H1 (cell line): ENCODE measurements at regions not wholly inside any gene's neighbourhood (a gene's known extent, or its start where the extent isn't known, plus 50 kb on each side); places are given as distances from the start of the nearest gene placed in this dataset.

Experiments used
- CTCF ChIA-PET: fragments of 300-600 bp; sonication (Branson Sonifier 250); formaldehyde crosslinking; loops from one replicate; lab custom pipeline; 2021; ENCODE audit not compliant: partially characterized antibody; lab: Charles Lee
- POLR2A ChIA-PET: fragments of 300-600 bp; sonication (Branson Sonifier 250); formaldehyde crosslinking; loops from one replicate; lab custom pipeline; 2021; ENCODE audit warnings: inconsistent platforms; ENCODE audit not compliant: partially characterized antibody; lab: Charles Lee
- DNase-seq, 2 experiments: peaks; one replicate each; pipeline versions ENCODE4 v3.0.0 to v3.0.0-alpha.2; 2010 to 2022; ENCODE audit warnings: low spot score in 2 of 2, low read depth in 1 of 2, mixed read lengths in 1 of 2
- FAIRE-seq: peaks from 2 replicates; lab custom pipeline; 2011; peaks lifted over from hg19 to GRCh38; lab: Jason Lieb, UNC
- H2AFZ ChIP-seq: 2 replicates; pipeline ENCODE4 v1.8.1; 2012; ENCODE audit warnings: low read length, inconsistent platforms
- H2AK5ac ChIP-seq: 2 replicates; pipeline ENCODE4 v1.6.1; 2013; ENCODE audit warnings: low read depth, low read length
- H2BK120ac ChIP-seq: replicated peaks from 2 replicates; pipeline ENCODE3; 2013; ENCODE audit warnings: low read depth, low read length, inconsistent platforms
- H2BK12ac ChIP-seq: 2 replicates; pipeline ENCODE4 v1.6.1; 2013; ENCODE audit warnings: low read depth, low read length
- H2BK15ac ChIP-seq: 2 replicates; pipeline ENCODE4 v1.6.1; 2013; ENCODE audit warnings: low read length
- H2BK20ac ChIP-seq: 2 replicates; pipeline ENCODE4 v1.6.1; 2013; ENCODE audit warnings: low read length
- H2BK5ac ChIP-seq: 2 replicates; pipeline ENCODE4 v1.6.1; 2013; ENCODE audit warnings: low read depth, low read length
- H3K14ac ChIP-seq: 2 replicates; pipeline ENCODE4 v1.6.1; 2013; ENCODE audit warnings: inconsistent platforms; ENCODE audit not compliant: insufficient read length
- H3K18ac ChIP-seq: 2 replicates; pipeline ENCODE4 v1.6.1; 2013; ENCODE audit warnings: low read length; ENCODE audit errors: extremely low read depth
- H3K23ac ChIP-seq: 2 replicates; pipeline ENCODE4 v1.6.1; 2013; ENCODE audit warnings: inconsistent platforms; ENCODE audit not compliant: insufficient read length
- H3K23me2 ChIP-seq: 2 replicates; pipeline ENCODE4 v1.6.1; 2013; ENCODE audit warnings: low read depth, low read length
- H3K27ac ChIP-seq: 2 replicates; pipeline ENCODE4 v1.6.1; 2011; ENCODE audit warnings: low read depth, low read length, inconsistent platforms
- H3K27me3 ChIP-seq, 4 experiments: replicated peaks in 1 of 4; 1 replicate in 1 of 4; 2 replicates in 3 of 4; pipeline versions ENCODE4 v1.6.1 to v1.8.1; 2011 to 2013; ENCODE audit warnings: low read length in 3 of 4, mild to moderate bottlenecking in 3 of 4, inconsistent platforms in 2 of 4, mixed read lengths in 2 of 4, moderate library complexity in 1 of 4; ENCODE audit not compliant: control insufficient read depth in 3 of 4, insufficient read depth in 3 of 4; ENCODE audit errors: extremely low read depth in 1 of 4
- H3K36me3 ChIP-seq, 4 experiments: 2 replicates each; pipeline versions ENCODE4 v1.6.1 to v1.8.1; 2011 to 2013; ENCODE audit warnings: mild to moderate bottlenecking in 4 of 4, low read length in 3 of 4, moderate library complexity in 2 of 4, control low read depth in 1 of 4, inconsistent platforms in 1 of 4; ENCODE audit not compliant: insufficient read depth in 4 of 4, control insufficient read depth in 2 of 4
- H3K4ac ChIP-seq: replicated peaks from 2 replicates; pipeline ENCODE3; 2013; ENCODE audit warnings: low read length, low read depth, mixed read lengths, inconsistent platforms; ENCODE audit not compliant: insufficient read length
- H3K4me1 ChIP-seq, 4 experiments: replicated peaks in 1 of 4; 1 replicate in 1 of 4; 2 replicates in 3 of 4; pipeline versions ENCODE4 v1.6.1 to v1.8.1; 2011 to 2013; ENCODE audit warnings: low read length in 3 of 4, inconsistent platforms in 2 of 4, mixed read lengths in 1 of 4; ENCODE audit not compliant: insufficient read depth in 4 of 4, control insufficient read depth in 3 of 4
- H3K4me2 ChIP-seq, 2 experiments: 2 replicates each; pipeline versions ENCODE4 v1.6.1 to v1.8.1; 2011 to 2013; ENCODE audit warnings: low read depth in 2 of 2, low read length in 2 of 2, control low read depth in 1 of 2, inconsistent platforms in 1 of 2, mild to moderate bottlenecking in 1 of 2; ENCODE audit not compliant: insufficient read depth in 1 of 2
- H3K4me3 ChIP-seq, 4 experiments: fragments of 200-600, 300-600 bp in 1 of 4; sonication (generic), shearing (Covaris generic), sonication (Bioruptor Twin) in 1 of 4; 2 replicates each; pipeline versions ENCODE4 v1.5.1 to v1.8.1; 2011 to 2016; ENCODE audit warnings: low read length in 4 of 4, low read depth in 3 of 4, control low read depth in 2 of 4, inconsistent platforms in 2 of 4, mild to moderate bottlenecking in 2 of 4, mixed read lengths in 1 of 4, moderate library complexity in 1 of 4; ENCODE audit not compliant: insufficient read depth in 2 of 4; ENCODE audit errors: extremely low read depth in 1 of 4
- H3K56ac ChIP-seq: replicated peaks from 2 replicates; pipeline ENCODE3; 2013; ENCODE audit warnings: low read depth, mild to moderate bottlenecking, mixed read lengths, low read length, inconsistent platforms; ENCODE audit not compliant: insufficient read length
- H3K79me1 ChIP-seq: 2 replicates; pipeline ENCODE4 v1.6.1; 2013; ENCODE audit warnings: low read depth, low read length, control low read depth
- H3K79me2 ChIP-seq, 2 experiments: 2 replicates each; pipeline versions ENCODE4 v1.6.1 to v1.8.1; 2012 to 2013; ENCODE audit warnings: low read length in 2 of 2, mild to moderate bottlenecking in 2 of 2, inconsistent platforms in 1 of 2; ENCODE audit not compliant: insufficient read depth in 2 of 2, control insufficient read depth in 1 of 2
- H3K9ac ChIP-seq, 4 experiments: replicated peaks in 1 of 4; 1 replicate in 1 of 4; 2 replicates in 3 of 4; pipeline versions ENCODE4 v1.6.1 to v1.8.1; 2011 to 2013; ENCODE audit warnings: low read depth in 3 of 4, low read length in 3 of 4, control low read depth in 2 of 4, mild to moderate bottlenecking in 2 of 4, moderate library complexity in 2 of 4, inconsistent platforms in 1 of 4; ENCODE audit errors: extremely low read depth in 1 of 4
- H3K9me3 ChIP-seq, 2 experiments: 2 replicates each; pipeline versions ENCODE4 v1.6.1 to v1.8.1; 2012 to 2013; ENCODE audit warnings: mild to moderate bottlenecking in 2 of 2, moderate library complexity in 2 of 2, control low read depth in 1 of 2, inconsistent platforms in 1 of 2, low read depth in 1 of 2, low read length in 1 of 2, mixed read lengths in 1 of 2; ENCODE audit not compliant: insufficient read depth in 2 of 2
- H4K20me1 ChIP-seq, 2 experiments: replicated peaks in 1 of 2; 2 replicates each; pipeline versions ENCODE3 to v1.8.1; 2011 to 2013; ENCODE audit warnings: inconsistent platforms in 2 of 2, low read length in 2 of 2, mild to moderate bottlenecking in 1 of 2; ENCODE audit not compliant: insufficient read depth in 2 of 2, control insufficient read depth in 1 of 2
- H4K5ac ChIP-seq: 2 replicates; pipeline ENCODE4 v1.6.1; 2013; ENCODE audit warnings: low read length, low read depth, mixed read lengths, inconsistent platforms; ENCODE audit not compliant: insufficient read length
- H4K8ac ChIP-seq: 2 replicates; pipeline ENCODE4 v1.8.0; 2013; ENCODE audit warnings: mild to moderate bottlenecking, moderate library complexity, low read length, inconsistent platforms; ENCODE audit not compliant: insufficient read depth; ENCODE audit errors: extremely low read depth
- H4K91ac ChIP-seq: replicated peaks from 2 replicates; pipeline ENCODE3; 2013; ENCODE audit warnings: low read length, mixed read lengths, inconsistent platforms; ENCODE audit not compliant: insufficient read length
- BRCA1 ChIP-seq: IDR thresholded peaks from 2 replicates; pipeline ENCODE4 v1.6.1; 2012; ENCODE audit warnings: low read depth, low read length, improper control_type of control experiment
- CEBPB ChIP-seq: IDR thresholded peaks from 2 replicates; pipeline ENCODE4 v1.6.1; 2012; ENCODE audit warnings: low read depth, low read length
- CHD2 ChIP-seq: IDR thresholded peaks from 2 replicates; pipeline ENCODE4 v1.6.1; 2012; ENCODE audit warnings: low read length, improper control_type of control experiment
- EP300 ChIP-seq, 2 experiments: IDR thresholded peaks; 1 replicate in 1 of 2; 2 replicates in 1 of 2; pipeline ENCODE4 v1.6.1; 2011 to 2012; ENCODE audit warnings: low read depth in 2 of 2, low read length in 2 of 2, mild to moderate bottlenecking in 2 of 2, borderline replicate concordance in 1 of 2, inconsistent platforms in 1 of 2, moderate library complexity in 1 of 2
- GTF2F1 ChIP-seq: IDR thresholded peaks from 2 replicates; pipeline ENCODE4 v1.6.1; 2012; ENCODE audit warnings: low read depth, low read length, improper control_type of control experiment, borderline replicate concordance
- KDM1A ChIP-seq: fragments of 200-600, 300-600 bp; sonication (generic); IDR thresholded peaks from 2 replicates; pipeline ENCODE4 v1.7.1; 2016; ENCODE audit warnings: mild to moderate bottlenecking, low read length, borderline replicate concordance
- KDM5A ChIP-seq: fragments of 200-600 bp; IDR thresholded peaks from 2 replicates; pipeline ENCODE4 v1.7.1; 2012; ENCODE audit warnings: mild to moderate bottlenecking, low read length, inconsistent platforms, mixed read lengths
- NANOG ChIP-seq: IDR thresholded peaks from 2 replicates; pipeline ENCODE4 v1.6.1; 2011; ENCODE audit warnings: low read length, low read depth, mild to moderate bottlenecking, inconsistent platforms; ENCODE audit not compliant: insufficient read depth, poor library complexity, severe bottlenecking
- RXRA ChIP-seq: IDR thresholded peaks from 2 replicates; pipeline ENCODE4 v1.6.1; 2011; ENCODE audit warnings: low read depth, mild to moderate bottlenecking, low read length, moderate library complexity; ENCODE audit not compliant: insufficient read depth
- SUZ12 ChIP-seq: fragments of 200-600 bp; sonication (generic); IDR thresholded peaks from 2 replicates; pipeline ENCODE4 v1.6.1; 2012; ENCODE audit warnings: mild to moderate bottlenecking, inconsistent platforms, low read length, moderate library complexity, mixed read lengths
- TEAD4 ChIP-seq: IDR thresholded peaks from 2 replicates; pipeline ENCODE4 v1.6.1; 2012; ENCODE audit warnings: low read depth, low read length, inconsistent platforms, mixed read lengths
- USF2 ChIP-seq: IDR thresholded peaks from 2 replicates; pipeline ENCODE4 v1.6.1; 2011; ENCODE audit warnings: low read length, improper control_type of control experiment
- WGBS, 2 experiments: shearing (Covaris generic) in 1 of 2; methylation state at CpG; one replicate each; pipeline versions ENCODE4 v1.1.6 to v1.1.7; 2013 to 2015; ENCODE audit warnings: low lambda C conversion rate in 2 of 2, mixed read lengths in 2 of 2, inconsistent platforms in 1 of 2, low coverage in 1 of 2, missing lambda C conversion rate in 1 of 2; ENCODE audit not compliant: insufficient replicate concordance in 2 of 2, insufficient coverage in 1 of 2, insufficient read length in 1 of 2; ENCODE audit errors: extremely low coverage in 1 of 2, missing lambda C conversion rate in 1 of 2; 5-methylcytosine and 5-hydroxymethylcytosine counted together

- no peaks in the 10 kb centered on the region for H3K27me3 ChIP-seq
- H2AFZ ChIP-seq, result no peak overlapping the region
- ChIA-PET CTCF (interaction anchor here (0.7 to 0.9 kb wide), 2 partner anchors 14 to 246 kb away, joined by 3 read pairs; no protein-coding TSS in a partner anchor), POLR2A (no interaction called here)
- 93% methylated on average over 5 of the region's 5 CpGs; no CpG with 5 or more reads in 1 of the 2 experiments for WGBS, 2 experiments
- H3K23ac ChIP-seq, result no peak overlapping the region
- no peak overlapping the region for H4K91ac ChIP-seq
- DNase-seq (no peak), FAIRE-seq (no peak)
- H2BK20ac ChIP-seq, result no peak overlapping the region
- H3K4ac ChIP-seq, result no peak overlapping the region
- no peaks in the 10 kb centered on the region for H3K9me3 ChIP-seq
- H4K20me1 ChIP-seq, result no peaks in the 10 kb centered on the region
- no peak overlapping the region for H3K4me2 ChIP-seq
- no peaks in the 10 kb centered on the region for H3K79me2 ChIP-seq
- TF ChIP-seq GTF2F1 (no peak), TEAD4 (no peak), SUZ12 (no peak), EP300 (IDR thresholded peaks at IDR 0.05; ENCODE audit: borderline replicate concordance in 1 of 2, low read depth in 2 of 2, low read length in 2 of 2) (no peak), CHD2 (no peak), KDM1A (no peak), NANOG (no peak), USF2 (no peak), BRCA1 (no peak), CEBPB (no peak), KDM5A (no peak), RXRA (no peak)
- no peak overlapping the region for H3K27ac ChIP-seq
- H3K14ac ChIP-seq, result no peak overlapping the region
- no peaks in the 10 kb centered on the region for H3K23me2 ChIP-seq
- no peak overlapping the region for H4K8ac ChIP-seq
- no peaks in the 10 kb centered on the region for H3K4me1 ChIP-seq
- H3K9ac ChIP-seq, result no peak overlapping the region
- H3K4me3 ChIP-seq, result no peak overlapping the region
- no peak overlapping the region for H3K56ac ChIP-seq
- no peaks in the 10 kb centered on the region for H3K79me1 ChIP-seq
- H3K18ac ChIP-seq, result no peak overlapping the region
- no peak overlapping the region for H2AK5ac ChIP-seq
- H3K36me3 ChIP-seq, result no peaks in the 10 kb centered on the region
- no peak overlapping the region for H4K5ac ChIP-seq
- no peak overlapping the region for H2BK12ac ChIP-seq
- no peak overlapping the region for H2BK15ac ChIP-seq
- H2BK5ac ChIP-seq, result no peak overlapping the region
- no peak overlapping the region for H2BK120ac ChIP-seq
Measured at GRCh38 chr2:100743741-100744140, 76.2 kb upstream of the NPAS2 start.
